HG02870 (cell line): ENCODE measurements at regions not wholly inside any gene's neighbourhood (a gene's known extent, or its start where the extent isn't known, plus 50 kb on each side); places are given as distances from the start of the nearest gene placed in this dataset.

ENCODE experiments used
- ATAC-seq: cut with Tn5 transposase; IDR thresholded peaks from one replicate; pipeline ENCODE4 v1.9.1; 2021; ENCODE audit warnings: mild to moderate bottlenecking, moderate library complexity; ENCODE audit not compliant: unreplicated experiment

DNA sequence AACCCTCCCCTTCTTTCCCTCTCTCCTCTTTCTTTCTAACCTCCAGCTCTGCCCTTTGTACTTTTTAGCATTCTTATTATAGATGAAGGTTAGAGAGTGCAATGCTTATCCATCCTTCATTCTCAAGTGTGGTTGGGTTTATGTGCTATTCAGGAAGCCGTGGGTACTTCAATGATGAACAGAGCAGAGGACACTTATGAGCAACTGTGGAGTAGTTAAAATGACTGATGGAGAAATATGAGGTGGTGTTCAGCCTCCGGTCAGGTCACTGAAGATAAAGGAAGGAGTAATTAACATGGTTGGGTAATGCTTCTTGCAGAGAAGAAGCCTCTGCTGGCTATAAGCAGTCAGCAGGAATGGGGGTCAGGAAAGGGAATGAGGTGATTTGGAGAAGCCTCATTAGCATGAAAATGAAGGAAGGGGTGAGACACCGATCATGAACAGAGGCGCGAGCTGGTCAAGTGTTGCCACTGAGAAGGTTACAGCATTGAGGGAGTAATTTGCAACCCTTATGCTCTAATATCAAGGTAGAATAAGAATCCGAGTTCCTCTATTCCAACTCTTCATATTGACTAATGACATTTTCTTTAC is 174.7 kb downstream of the LPIN1 start:
- ATAC-seq: no peak

GRCh38 chr2:11922294-11922693 is 175.9 kb downstream of the LPIN1 start:
- ATAC-seq: no peak

GRCh38 chr2:11923935-11924334 is 177.5 kb downstream of the LPIN1 start:
- ATAC-seq: no peak

DNA sequence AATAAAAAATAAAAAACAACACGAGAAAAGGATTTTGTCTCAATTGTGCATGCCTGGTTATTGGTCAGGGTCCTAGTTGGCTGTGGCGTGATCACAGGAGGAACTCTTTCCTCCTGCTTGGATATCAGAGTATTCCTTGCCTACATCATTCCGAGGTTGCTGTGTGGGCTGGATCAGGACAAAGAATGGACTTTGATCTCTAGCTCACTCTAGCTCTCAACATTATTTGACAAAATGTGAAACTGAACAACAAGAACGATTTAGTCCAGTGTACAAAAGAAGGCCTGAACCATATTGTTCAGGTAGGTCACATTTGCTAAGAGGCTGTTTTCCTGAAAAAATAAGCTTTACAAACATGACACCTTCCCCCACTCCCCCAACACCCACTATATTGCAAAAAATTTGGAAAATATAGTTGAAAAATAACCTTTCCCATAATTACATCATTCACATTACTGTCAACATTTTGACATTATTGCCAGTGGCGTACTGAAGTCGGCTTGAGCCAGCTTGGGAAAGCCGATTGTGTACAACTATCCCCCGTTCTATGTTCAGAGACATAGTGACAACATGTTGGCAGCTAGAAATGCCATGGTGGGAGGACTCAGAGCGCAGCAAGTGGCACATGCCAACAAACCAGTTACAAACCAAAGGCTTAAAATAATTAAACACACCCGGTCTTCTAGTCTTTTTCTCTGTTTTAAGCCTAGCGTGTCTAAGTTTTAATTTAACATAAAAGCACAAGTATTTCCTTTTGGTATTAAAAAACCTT is 179.0 kb downstream of the LPIN1 start:
- ATAC-seq: no peak

GRCh38 chr2:11930211-11930761 is 183.9 kb downstream of the LPIN1 start:
- no peak for ATAC-seq

DNA sequence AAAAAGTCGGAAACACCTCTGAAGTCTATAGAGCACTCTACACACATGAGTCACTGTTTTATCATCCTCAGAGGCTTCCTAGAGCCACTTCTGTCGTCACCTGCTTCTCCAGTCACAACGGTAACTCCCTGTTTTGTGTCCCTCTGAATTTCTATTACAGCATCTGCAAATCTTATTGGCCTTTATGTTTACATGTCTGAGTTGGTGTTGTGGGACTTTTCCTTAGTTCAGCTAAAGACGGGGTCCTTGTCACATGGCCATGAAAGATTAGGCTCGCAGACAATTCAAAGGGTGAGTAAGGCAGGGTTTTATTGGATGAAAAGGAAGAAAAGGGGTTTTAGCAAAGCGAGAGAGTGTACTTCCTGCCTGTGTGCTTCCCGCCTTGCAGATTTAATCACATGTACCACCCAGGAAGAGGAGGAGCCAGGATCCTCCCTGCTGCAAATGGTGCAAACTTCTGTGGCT is 185.6 kb downstream of the LPIN1 start:
- ATAC-seq: no peak

GRCh38 chr2:11932962-11933361 is 186.5 kb downstream of the LPIN1 start:
- no peak for ATAC-seq

- peak; percentile 74 for ATAC-seq
Observed at GRCh38 chr2:11933854-11934253, 187.4 kb downstream of the LPIN1 start.

DNA sequence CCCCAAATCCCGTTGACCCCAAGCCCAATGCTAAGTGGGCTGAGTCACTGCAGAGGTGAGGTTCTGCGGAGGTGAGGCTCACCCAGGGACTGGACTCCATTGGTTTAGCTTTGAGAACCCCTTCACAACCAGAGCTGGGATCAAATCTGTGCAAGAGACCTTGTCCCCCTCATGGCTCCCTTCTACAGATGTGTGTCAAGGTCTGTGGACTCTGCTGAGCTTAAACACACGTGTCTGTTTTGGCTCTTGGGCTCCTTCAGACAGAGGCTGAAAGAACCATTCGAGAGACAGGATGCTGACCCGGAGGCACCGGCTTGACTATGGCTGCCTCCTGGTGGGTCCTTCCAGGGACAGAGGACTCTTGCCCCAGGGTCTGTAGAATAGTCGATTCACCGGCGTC is 190.3 kb downstream of the LPIN1 start:
- ATAC-seq: no peak

GRCh38 chr2:11938196-11938595 is 191.8 kb downstream of the LPIN1 start:
- no peak for ATAC-seq

DNA sequence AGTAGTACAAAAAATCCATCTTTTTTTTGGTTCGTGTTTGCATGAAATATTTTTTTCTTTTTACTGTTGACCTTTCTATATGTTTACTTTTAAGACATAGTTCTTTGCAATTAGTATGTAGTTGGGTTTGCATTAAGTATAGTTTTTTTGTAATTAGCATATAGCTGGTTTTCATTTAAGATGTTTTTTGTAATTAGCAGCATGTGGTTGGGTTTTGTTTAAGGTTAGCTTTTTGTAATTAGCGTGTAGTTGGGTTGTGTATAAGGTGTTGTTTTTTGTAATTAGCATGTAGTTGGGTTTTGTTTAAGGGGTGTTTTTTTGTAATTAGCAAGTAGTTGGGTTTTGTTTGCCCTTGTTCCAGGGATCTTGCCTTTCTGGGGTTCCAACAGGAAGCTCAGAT is 193.1 kb downstream of the LPIN1 start:
- no peak for ATAC-seq

DNA sequence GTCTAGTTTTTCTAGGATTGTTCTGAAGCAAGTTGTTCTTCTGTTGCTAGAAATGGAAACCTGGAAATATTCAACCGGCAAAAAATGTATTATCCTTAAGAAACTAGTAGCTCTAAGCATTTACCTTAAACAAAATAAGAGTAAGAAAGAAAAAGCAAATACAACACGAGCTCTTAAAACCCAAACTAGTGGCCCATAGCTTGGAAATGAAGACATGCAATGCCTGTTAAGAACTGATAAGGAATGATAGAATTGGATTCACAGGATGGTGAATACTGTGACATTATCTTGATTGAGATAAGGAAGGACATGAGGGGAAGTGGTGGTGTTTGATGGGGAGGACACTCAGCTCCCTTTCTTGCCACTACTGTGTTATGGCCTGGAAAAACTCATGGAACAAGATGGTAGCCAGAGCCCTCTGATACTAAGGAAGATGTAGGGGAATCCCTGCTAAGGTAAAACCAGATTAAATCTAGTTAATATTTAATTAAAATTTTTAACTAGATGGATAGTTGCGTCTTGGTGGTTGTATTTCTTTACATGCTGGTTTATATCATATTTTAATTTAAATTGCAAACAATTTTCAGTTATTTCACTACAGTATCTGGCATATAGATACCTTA is 193.8 kb downstream of the LPIN1 start:
- no peak for ATAC-seq

DNA sequence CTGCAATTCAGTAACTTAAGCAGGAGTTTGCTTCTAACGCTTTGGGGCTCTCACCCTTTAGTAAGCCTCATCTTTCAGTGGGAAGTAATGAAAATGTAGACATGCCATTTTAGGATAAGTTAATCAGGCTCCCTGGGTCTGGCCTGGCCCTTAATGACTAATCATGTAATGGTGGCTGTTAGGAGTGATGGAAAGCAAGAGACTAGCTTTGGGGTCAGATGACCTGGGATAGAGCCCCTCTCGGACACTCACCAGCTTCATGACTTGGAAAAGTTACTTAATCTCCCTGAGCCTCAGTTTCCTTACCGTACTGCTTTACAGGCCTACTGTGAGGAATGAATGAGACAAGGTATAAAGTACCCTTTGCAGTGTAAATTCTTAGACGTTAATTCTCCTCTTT is 194.4 kb downstream of the LPIN1 start:
- ATAC-seq: no peak

GRCh38 chr2:11941201-11942177 is 195.1 kb downstream of the LPIN1 start:
- ATAC-seq: no peak

DNA sequence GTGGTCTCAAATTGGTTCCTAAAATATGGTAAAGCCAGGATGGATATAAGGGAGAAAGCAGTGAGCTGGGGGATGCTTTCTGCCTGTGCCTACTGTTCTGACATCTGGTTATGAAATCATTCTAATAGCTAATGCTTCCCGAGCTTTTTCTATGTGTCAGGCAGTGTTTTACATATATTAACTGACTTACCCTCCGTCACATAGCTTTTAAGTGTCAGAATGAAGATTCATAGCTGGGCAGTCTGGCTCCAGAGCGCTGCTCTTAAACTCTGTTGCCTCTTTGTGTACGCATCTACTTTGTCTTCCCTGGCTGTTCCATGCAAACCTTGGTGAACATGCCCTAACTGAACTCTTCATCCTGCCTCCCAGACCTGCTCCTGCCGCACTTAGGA is 195.7 kb downstream of the LPIN1 start:
- ATAC-seq: no peak

- ATAC-seq: no peak
Observed at GRCh38 chr2:11944311-11944710, 197.9 kb downstream of the LPIN1 start.

DNA sequence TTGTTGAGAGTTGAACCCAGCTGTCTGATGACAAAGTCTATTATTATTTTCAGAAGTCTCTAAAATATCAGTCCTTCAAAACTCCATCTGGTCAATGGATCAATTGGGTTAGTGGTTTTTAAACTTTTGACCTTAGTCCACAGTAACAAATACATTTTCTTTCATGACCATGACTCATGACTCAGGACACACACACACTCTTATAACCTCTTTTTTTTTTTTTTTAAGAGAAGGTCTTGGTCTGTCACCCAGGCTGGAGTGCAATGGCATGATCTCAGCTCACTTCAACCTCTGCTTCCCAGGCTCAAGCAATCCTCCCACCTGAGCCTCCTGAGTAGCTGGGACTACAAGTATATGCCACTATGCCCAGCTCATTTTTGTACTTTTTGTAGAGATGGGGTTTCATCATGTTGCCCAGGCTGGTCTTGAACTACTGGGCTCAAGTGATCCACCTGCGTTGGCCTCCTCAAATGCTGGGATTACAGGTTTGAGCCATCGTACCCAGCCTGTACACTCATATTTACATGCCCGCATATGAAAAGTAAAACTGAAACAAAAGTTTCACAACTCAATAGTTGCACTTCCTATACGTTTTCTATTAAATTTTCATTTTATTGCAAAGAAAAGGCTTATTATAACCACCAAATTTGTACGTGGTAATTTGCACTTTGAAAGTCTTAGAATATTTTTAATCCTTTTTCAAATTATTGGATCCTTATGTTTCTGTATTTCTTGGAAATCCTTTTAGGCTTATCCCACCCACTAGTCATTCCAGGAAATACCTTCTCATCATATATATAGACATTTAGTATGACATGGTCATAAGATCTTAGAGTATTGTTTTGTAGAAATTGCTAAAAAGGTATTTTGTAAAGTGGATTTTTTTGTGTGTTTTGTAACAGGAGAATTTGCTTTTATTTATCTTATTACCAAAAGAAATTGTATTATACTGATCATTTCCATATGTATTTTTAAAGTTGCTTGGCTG is 199.0 kb downstream of the LPIN1 start:
- ATAC-seq: peak; percentile 94

GRCh38 chr2:11947956-11948355 is 201.5 kb downstream of the LPIN1 start:
- no peak for ATAC-seq

DNA sequence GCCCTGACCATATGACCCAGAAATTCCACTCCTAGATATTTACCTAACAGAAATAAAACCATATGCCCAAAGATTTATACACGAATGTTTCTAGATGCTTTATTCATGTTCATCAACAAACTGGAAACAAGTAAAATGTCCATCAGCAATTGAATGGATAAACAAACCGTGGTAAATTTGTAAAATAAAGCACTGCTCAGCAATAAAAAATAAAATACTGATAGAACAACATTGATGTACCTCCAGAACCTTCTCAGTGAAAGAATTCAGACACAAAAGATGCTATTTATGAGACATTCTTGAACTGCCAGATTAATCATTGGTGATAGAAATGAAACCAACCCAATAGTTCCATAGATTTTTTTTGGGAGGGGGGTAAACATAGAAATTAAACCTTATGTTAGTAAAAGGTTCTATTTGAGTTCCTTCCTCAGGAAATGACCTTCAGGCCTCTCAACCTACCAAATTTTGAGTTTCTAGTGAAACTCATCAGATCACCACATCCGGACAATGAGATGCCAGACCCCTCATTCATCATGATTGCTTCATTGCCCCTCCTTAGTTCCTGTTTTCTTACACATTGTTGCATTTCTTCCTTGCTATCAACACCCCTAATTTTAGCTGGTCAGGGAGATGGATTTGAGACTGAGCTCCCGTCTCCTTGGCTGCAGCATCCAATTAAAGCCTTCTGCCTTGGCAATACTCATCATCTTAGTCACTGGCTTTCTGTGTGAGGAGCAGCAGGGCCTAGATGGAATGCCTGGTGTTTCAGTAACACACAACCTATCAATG is 203.5 kb downstream of the LPIN1 start:
- ATAC-seq: no peak
